ENCODE measurements at regions not wholly inside any gene's neighbourhood (a gene's known extent, or its start where the extent isn't known, plus 50 kb on each side); places are given as distances from the start of the nearest gene placed in this dataset.

GRCh38 chr1:81157686-81158085, 643.0 kb upstream of the ADGRL2 start (continued):
- TF ChIP-seq CTCF (IDR thresholded peaks at IDR 0.05; ENCODE audit: low read depth, low read length, missing input control) (no peak), NR2F2 (IDR thresholded peaks at IDR 0.05) (no peak), GABPA (IDR thresholded peaks at IDR 0.05 in 1 of 2, conservative IDR thresholded peaks at IDR 0.05 in 1 of 2) (no peak)

- Histone ChIP-seq H3K9ac (ENCODE audit: low read depth in 1 of 2, low read length in 2 of 2) (no peak overlapping the region), H3K27ac (ENCODE audit: low read depth in 1 of 2, low read length in 2 of 2) (no peak overlapping the region), H3K36me3 (ENCODE audit: control insufficient read depth in 4 of 4, insufficient read depth in 3 of 4, low read depth in 1 of 4, low read length in 3 of 4) (no peaks in the 10 kb centered on the region), H3K27me3 (ENCODE audit: control insufficient read depth in 4 of 4, insufficient read depth in 4 of 4, low read length in 3 of 4) (no peaks in the 10 kb centered on the region), H3K9me3 (ENCODE audit: control insufficient read depth in 4 of 4, low read length in 3 of 4) (no peaks in the 10 kb centered on the region), H3K4me1 (ENCODE audit: control insufficient read depth in 4 of 4, insufficient read depth in 4 of 4, low read length in 3 of 4) (no peaks in the 10 kb centered on the region), H3K4me3 (ENCODE audit: low read depth in 1 of 3, low read length in 3 of 3) (no peak overlapping the region)
- TF ChIP-seq HNF4A (conservative IDR thresholded peaks at IDR 0.05) (no peak), GABPA (IDR thresholded peaks at IDR 0.05 in 1 of 2, conservative IDR thresholded peaks at IDR 0.05 in 1 of 2) (no peak), MAX (IDR thresholded peaks at IDR 0.05) (no peak), ZBTB33 (IDR thresholded peaks at IDR 0.05) (no peak), HNF4G (IDR thresholded peaks at IDR 0.05) (no peak), ATF3 (IDR thresholded peaks at IDR 0.05) (no peak), EGR1 (IDR thresholded peaks at IDR 0.05; ENCODE audit: low read depth in 2 of 2) (no peak), JUND (IDR thresholded peaks at IDR 0.05) (no peak), FOXA2 (IDR thresholded peaks at IDR 0.05) (no peak), REST (IDR thresholded peaks at IDR 0.05) (no peak), RAD21 (IDR thresholded peaks at IDR 0.05) (no peak), RXRA (IDR thresholded peaks at IDR 0.05) (no peak), CTCF (IDR thresholded peaks at IDR 0.05; ENCODE audit: low read depth, low read length, missing input control) (no peak), SP1 (IDR thresholded peaks at IDR 0.05) (no peak), FOXA1 (IDR thresholded peaks at IDR 0.05) (no peak), TAF1 (conservative IDR thresholded peaks at IDR 0.05) (no peak)
- DNase-seq (ENCODE audit: low spot score) = no peak
- 57% methylated on average over 1 of the region's 1 CpG for WGBS
These were observed 643.8 kb upstream of the ADGRL2 start for GRCh38 chr1:81156887-81157286.

Data from liver (tissue), 8 donors.